ENCODE measurements at regions not wholly inside any gene's neighbourhood (a gene's known extent, or its start where the extent isn't known, plus 50 kb on each side); places are given as distances from the start of the nearest gene placed in this dataset.

GRCh38 chr13:53150568-53150967 lies 122.0 kb downstream of the OLFM4 start:
- no peak for DNase-seq

- DNase-seq: peak in 1 of 2 donors; percentile 15
These were observed 122.9 kb downstream of the OLFM4 start for GRCh38 chr13:53151336-53152056.

GRCh38 chr13:53152057-53152421 lies 123.4 kb downstream of the OLFM4 start:
- no peak for DNase-seq

GRCh38 chr13:53158201-53158600 lies 129.6 kb downstream of the OLFM4 start:
- no peak for DNase-seq

GRCh38 chr13:53159431-53159830 lies 130.8 kb downstream of the OLFM4 start:
- no peak for DNase-seq

GRCh38 chr13:53160211-53160610 lies 131.6 kb downstream of the OLFM4 start:
- no peak for DNase-seq

- no peak for DNase-seq
These were observed 132.6 kb downstream of the OLFM4 start for GRCh38 chr13:53161251-53161650.

GRCh38 chr13:53165261-53165660 lies 136.6 kb downstream of the OLFM4 start:
- DNase-seq: no peak

GRCh38 chr13:53167561-53167960 lies 138.9 kb downstream of the OLFM4 start:
- no peak for DNase-seq

GRCh38 chr13:53170910-53171309 lies 142.3 kb downstream of the OLFM4 start:
- DNase-seq: no peak

- DNase-seq: no peak
These were observed 145.9 kb downstream of the OLFM4 start for GRCh38 chr13:53174545-53174944.

- no peak for DNase-seq
These were observed 152.1 kb downstream of the OLFM4 start for GRCh38 chr13:53180684-53181083.

GRCh38 chr13:53182724-53183123 lies 154.1 kb downstream of the OLFM4 start:
- no peak for DNase-seq

- no peak for DNase-seq
These were observed 159.5 kb downstream of the OLFM4 start for GRCh38 chr13:53188120-53188519.

GRCh38 chr13:53189162-53189561 lies 160.5 kb downstream of the OLFM4 start:
- no peak for DNase-seq

- no peak for DNase-seq
These were observed 162.5 kb downstream of the OLFM4 start for GRCh38 chr13:53191091-53191490.

- no peak for DNase-seq
These were observed 168.8 kb downstream of the OLFM4 start for GRCh38 chr13:53197424-53197823.

- DNase-seq: no peak
These were observed 169.4 kb downstream of the OLFM4 start for GRCh38 chr13:53198017-53198416.

- DNase-seq: no peak
These were observed 170.1 kb downstream of the OLFM4 start for GRCh38 chr13:53198736-53199135.

GRCh38 chr13:53200075-53200474 lies 171.5 kb downstream of the OLFM4 start:
- DNase-seq: no peak

GRCh38 chr13:53200498-53201453 lies 172.2 kb downstream of the OLFM4 start:
- no peak for DNase-seq

GRCh38 chr13:53201454-53202225 lies 173.0 kb downstream of the OLFM4 start:
- no peak for DNase-seq

GRCh38 chr13:53204598-53204997 lies 176.0 kb downstream of the OLFM4 start:
- DNase-seq: no peak

Measured in CD4-positive, alpha-beta T cell treated with Interleukin-4 for 1 hour (primary cell).